GM23338 (cell line): ENCODE measurements at regions not wholly inside any gene's neighbourhood (a gene's known extent, or its start where the extent isn't known, plus 50 kb on each side); places are given as distances from the start of the nearest gene placed in this dataset.

ENCODE experiments used
- ATAC-seq: fragments of 200-7000 bp; cut with Tn5 transposase; 3 replicates; pipeline ENCODE4 v1.9.1; 2020
- DNase-seq: peaks from one replicate; pipeline ENCODE4 v3.0.0-alpha.2; 2015; ENCODE audit warnings: low spot score
- H2AFZ ChIP-seq: fragments of 200-600 bp; sonication (generic); 2 replicates; pipeline ENCODE4 v1.8.0; 2016; ENCODE audit warnings: antibody characterized with exemption, mild to moderate bottlenecking, moderate library complexity
- H3F3A ChIP-seq: fragments of 200-600 bp; sonication (generic); replicated peaks from 2 replicates; pipeline ENCODE4 v1.8.0; 2017; ENCODE audit warnings: antibody characterized with exemption, mixed run types, low read depth
- H3K27ac ChIP-seq: fragments of 200-600 bp; sonication (generic); 2 replicates; pipeline ENCODE4 v1.6.1; 2016; ENCODE audit warnings: low read depth
- H3K27me3 ChIP-seq: fragments of 200-600 bp; sonication (generic); 2 replicates; pipeline ENCODE4 v1.8.0; 2016; ENCODE audit warnings: mild to moderate bottlenecking, mixed run types, moderate library complexity; ENCODE audit not compliant: insufficient read depth
- H3K36me3 ChIP-seq: fragments of 200-600 bp; sonication (generic); 2 replicates; pipeline ENCODE4 v1.8.0; 2016; ENCODE audit warnings: mild to moderate bottlenecking; ENCODE audit not compliant: insufficient read depth
- H3K4me1 ChIP-seq: fragments of 200-600 bp; sonication (generic); 2 replicates; pipeline ENCODE4 v1.8.0; 2016; ENCODE audit warnings: mild to moderate bottlenecking, moderate library complexity; ENCODE audit not compliant: insufficient read depth
- H3K4me2 ChIP-seq: fragments of 200-600 bp; sonication (generic); 2 replicates; pipeline ENCODE4 v1.7.1; 2017; ENCODE audit warnings: mixed run types
- H3K4me3 ChIP-seq: fragments of 200-600 bp; sonication (generic); 2 replicates; pipeline ENCODE4 v1.6.1; 2016; ENCODE audit warnings: mixed run types
- H3K79me2 ChIP-seq: fragments of 200-600 bp; sonication (generic); replicated peaks from 2 replicates; pipeline ENCODE4 v1.8.0; 2017; ENCODE audit warnings: mild to moderate bottlenecking; ENCODE audit not compliant: insufficient read depth
- H3K9me2 ChIP-seq: fragments of 200-600 bp; sonication (generic); 2 replicates; pipeline ENCODE4 v1.8.0; 2017; ENCODE audit not compliant: insufficient read depth
- H4K20me1 ChIP-seq: fragments of 200-600 bp; sonication (generic); replicated peaks from 2 replicates; pipeline ENCODE4 v1.8.0; 2017; ENCODE audit warnings: mild to moderate bottlenecking; ENCODE audit not compliant: insufficient read depth
- H3K27ac Mint-ChIP-seq: 2 replicates; pipeline ENCODE4 v1.8.0; 2020; ENCODE audit warnings: inconsistent platforms, mild to moderate bottlenecking, moderate library complexity, mixed read lengths
- H3K27me3 Mint-ChIP-seq: 3 replicates; pipeline ENCODE4 v1.8.0; 2022; ENCODE audit warnings: low read depth, mild to moderate bottlenecking, moderate library complexity, mixed read lengths, inconsistent platforms; ENCODE audit not compliant: insufficient read depth, poor library complexity
- H3K36me3 Mint-ChIP-seq: 3 replicates; pipeline ENCODE4 v1.8.0; 2021; ENCODE audit warnings: low read depth, mild to moderate bottlenecking, inconsistent platforms, moderate library complexity, mixed read lengths
- H3K4me1 Mint-ChIP-seq: 3 replicates; pipeline ENCODE4 v1.8.0; 2020; ENCODE audit warnings: mild to moderate bottlenecking, inconsistent platforms, mixed read lengths
- H3K4me3 Mint-ChIP-seq: 3 replicates; pipeline ENCODE4 v1.8.0; 2021; ENCODE audit warnings: moderate library complexity, mild to moderate bottlenecking, inconsistent platforms, mixed read lengths
- H3K9me3 Mint-ChIP-seq: 3 replicates; pipeline ENCODE4 v1.8.0; 2020; ENCODE audit warnings: moderate library complexity, mild to moderate bottlenecking, inconsistent platforms, mixed read lengths
- CREB1 ChIP-seq: fragments of 250-450 bp; sonication (Bioruptor Pico); IDR thresholded peaks from 2 replicates; pipeline ENCODE4 v1.5.0; 2020; ENCODE audit warnings: low read depth, mild to moderate bottlenecking, moderate library complexity
- CTCF ChIP-seq, 2 experiments: fragments of 200-600 bp in 1 of 2; sonication (generic) in 1 of 2; conservative IDR thresholded peaks; 2 replicates each; pipeline versions ENCODE4 v1.5.1 to v1.6.1; 2016 to 2017; ENCODE audit warnings: antibody characterized with exemption in 2 of 2, low read depth in 2 of 2, mild to moderate bottlenecking in 2 of 2, moderate library complexity in 1 of 2
- ETS1 ChIP-seq: IDR thresholded peaks from 2 replicates; pipeline ENCODE4 v1.6.1; 2016; ENCODE audit warnings: antibody characterized with exemption
- EZH2 ChIP-seq: fragments of 200-600 bp; sonication (generic); IDR thresholded peaks from one replicate; pipeline ENCODE4 v1.8.0; 2017; ENCODE audit warnings: antibody characterized with exemption, mild to moderate bottlenecking, low read depth; ENCODE audit not compliant: unreplicated experiment
- EZH2phosphoT487 ChIP-seq: fragments of 200-600 bp; sonication (generic); IDR thresholded peaks from one replicate; pipeline ENCODE4 v1.8.1; 2018; ENCODE audit warnings: antibody characterized with exemption; ENCODE audit not compliant: unreplicated experiment
- JUNB ChIP-seq: IDR thresholded peaks from one replicate; pipeline ENCODE4 v1.6.1; 2016; ENCODE audit warnings: antibody characterized with exemption; ENCODE audit not compliant: unreplicated experiment
- NANOG ChIP-seq: IDR thresholded peaks from 2 replicates; pipeline ENCODE4 v1.6.1; 2016; ENCODE audit warnings: antibody characterized with exemption, borderline replicate concordance
- POLR2AphosphoS5 ChIP-seq: IDR thresholded peaks from 2 replicates; pipeline ENCODE4 v1.6.1; 2016; ENCODE audit warnings: antibody characterized with exemption, low read depth
- STAT1 ChIP-seq: IDR thresholded peaks from one replicate; pipeline ENCODE4 v1.6.1; 2016; ENCODE audit warnings: antibody characterized with exemption; ENCODE audit not compliant: unreplicated experiment
- ZNF114 ChIP-seq: fragments of 250-450 bp; sonication (Bioruptor Pico); IDR thresholded peaks from 2 replicates; pipeline ENCODE4 v1.5.0; 2020; ENCODE audit warnings: mild to moderate bottlenecking, moderate library complexity
- ZNF331 ChIP-seq: fragments of 250-450 bp; sonication (Bioruptor Pico); IDR thresholded peaks from 2 replicates; pipeline ENCODE4 v1.5.0; 2020; ENCODE audit warnings: low read depth, mild to moderate bottlenecking, moderate library complexity
- TF ChIP-seq, protein P1 (sequence below): fragments of 250-450 bp; sonication (Bioruptor Pico); IDR thresholded peaks from 2 replicates; pipeline ENCODE4 v1.5.0; 2020; ENCODE audit warnings: mild to moderate bottlenecking, moderate library complexity
- TF ChIP-seq, protein P2 (sequence below): IDR thresholded peaks from one replicate; pipeline ENCODE4 v1.6.1; 2018; ENCODE audit warnings: antibody characterized with exemption; ENCODE audit not compliant: unreplicated experiment

DNA sequence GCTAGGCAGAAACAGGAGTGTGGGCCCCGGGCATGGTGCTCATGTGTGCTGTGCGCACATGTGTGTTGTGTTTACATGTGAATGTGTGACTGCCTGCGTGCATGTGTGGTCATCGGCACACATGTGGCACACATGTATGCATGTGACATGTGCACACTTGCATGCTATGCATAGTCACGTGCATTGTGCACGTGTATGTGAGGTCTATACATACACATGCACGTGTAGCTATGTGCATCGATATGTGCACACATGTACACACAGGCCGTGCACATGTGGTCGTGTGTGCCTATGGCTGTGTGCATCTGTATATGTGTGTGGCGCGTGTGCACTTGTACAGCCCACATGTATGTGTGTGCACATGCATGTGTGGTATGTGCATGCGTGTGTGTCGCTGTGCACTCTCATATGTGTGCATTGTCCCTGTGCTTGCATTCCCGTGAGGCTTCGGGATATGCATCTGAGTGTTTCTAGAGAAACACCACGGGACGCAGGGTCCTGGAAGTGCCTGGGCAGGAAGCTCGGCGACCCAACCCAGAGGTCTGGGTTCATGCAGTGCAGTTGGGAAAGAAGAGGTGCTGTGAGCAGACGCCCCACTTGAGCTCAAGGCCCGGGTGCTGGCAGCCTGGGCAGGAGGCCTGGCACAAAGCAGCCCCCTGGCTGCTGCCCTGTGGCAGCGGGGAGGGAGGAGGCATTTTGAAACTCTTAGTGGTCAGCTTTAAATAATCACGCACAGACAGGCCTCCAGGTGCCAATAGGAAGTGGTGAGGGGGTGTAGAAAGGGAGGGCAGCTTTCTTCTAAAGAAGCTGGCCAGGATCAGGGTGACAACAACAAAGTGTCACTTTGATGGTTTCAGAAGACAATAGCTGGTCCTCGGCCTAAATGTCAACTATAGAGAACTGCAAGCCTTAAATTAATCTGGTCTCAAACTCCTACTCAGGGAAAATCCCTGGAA, 410.0 kb upstream of the MGMT start:
- peaks cover 6% of the 10 kb centered on the region; the same call in 1 of the 2 replicates for H3K4me1 ChIP-seq
- H3K36me3 Mint-ChIP-seq = no peaks in the 10 kb centered on the region
- H3K36me3 ChIP-seq = no peaks in the 10 kb centered on the region
- H3K27me3 ChIP-seq = no peaks in the 10 kb centered on the region
- H3K9me3 Mint-ChIP-seq = no peaks in the 10 kb centered on the region
- no peaks in the 10 kb centered on the region for H4K20me1 ChIP-seq
- H3K27me3 Mint-ChIP-seq = peaks cover 8% of the 10 kb centered on the region
- H3K4me3 ChIP-seq = no peak overlapping the region
- no peak for DNase-seq
- no peak overlapping the region for H2AFZ ChIP-seq
- ATAC-seq = no peak
- no peak overlapping the region for H3K27ac ChIP-seq
- TF ChIP-seq STAT1 (no peak), ETS1 (no peak), EZH2 (no peak), JUNB (no peak), CTCF (conservative IDR thresholded peaks at IDR 0.05; ENCODE audit: low read depth in 2 of 2) (no peak), NANOG (no peak), ZNF331 (no peak), ZNF114 (CRISPR knock-in tag) (no peak), EZH2phosphoT487 (no peak), POLR2AphosphoS5 (no peak), CREB1 (CRISPR knock-in tag) (no peak)
- TF ChIP-seq, protein P1, sequence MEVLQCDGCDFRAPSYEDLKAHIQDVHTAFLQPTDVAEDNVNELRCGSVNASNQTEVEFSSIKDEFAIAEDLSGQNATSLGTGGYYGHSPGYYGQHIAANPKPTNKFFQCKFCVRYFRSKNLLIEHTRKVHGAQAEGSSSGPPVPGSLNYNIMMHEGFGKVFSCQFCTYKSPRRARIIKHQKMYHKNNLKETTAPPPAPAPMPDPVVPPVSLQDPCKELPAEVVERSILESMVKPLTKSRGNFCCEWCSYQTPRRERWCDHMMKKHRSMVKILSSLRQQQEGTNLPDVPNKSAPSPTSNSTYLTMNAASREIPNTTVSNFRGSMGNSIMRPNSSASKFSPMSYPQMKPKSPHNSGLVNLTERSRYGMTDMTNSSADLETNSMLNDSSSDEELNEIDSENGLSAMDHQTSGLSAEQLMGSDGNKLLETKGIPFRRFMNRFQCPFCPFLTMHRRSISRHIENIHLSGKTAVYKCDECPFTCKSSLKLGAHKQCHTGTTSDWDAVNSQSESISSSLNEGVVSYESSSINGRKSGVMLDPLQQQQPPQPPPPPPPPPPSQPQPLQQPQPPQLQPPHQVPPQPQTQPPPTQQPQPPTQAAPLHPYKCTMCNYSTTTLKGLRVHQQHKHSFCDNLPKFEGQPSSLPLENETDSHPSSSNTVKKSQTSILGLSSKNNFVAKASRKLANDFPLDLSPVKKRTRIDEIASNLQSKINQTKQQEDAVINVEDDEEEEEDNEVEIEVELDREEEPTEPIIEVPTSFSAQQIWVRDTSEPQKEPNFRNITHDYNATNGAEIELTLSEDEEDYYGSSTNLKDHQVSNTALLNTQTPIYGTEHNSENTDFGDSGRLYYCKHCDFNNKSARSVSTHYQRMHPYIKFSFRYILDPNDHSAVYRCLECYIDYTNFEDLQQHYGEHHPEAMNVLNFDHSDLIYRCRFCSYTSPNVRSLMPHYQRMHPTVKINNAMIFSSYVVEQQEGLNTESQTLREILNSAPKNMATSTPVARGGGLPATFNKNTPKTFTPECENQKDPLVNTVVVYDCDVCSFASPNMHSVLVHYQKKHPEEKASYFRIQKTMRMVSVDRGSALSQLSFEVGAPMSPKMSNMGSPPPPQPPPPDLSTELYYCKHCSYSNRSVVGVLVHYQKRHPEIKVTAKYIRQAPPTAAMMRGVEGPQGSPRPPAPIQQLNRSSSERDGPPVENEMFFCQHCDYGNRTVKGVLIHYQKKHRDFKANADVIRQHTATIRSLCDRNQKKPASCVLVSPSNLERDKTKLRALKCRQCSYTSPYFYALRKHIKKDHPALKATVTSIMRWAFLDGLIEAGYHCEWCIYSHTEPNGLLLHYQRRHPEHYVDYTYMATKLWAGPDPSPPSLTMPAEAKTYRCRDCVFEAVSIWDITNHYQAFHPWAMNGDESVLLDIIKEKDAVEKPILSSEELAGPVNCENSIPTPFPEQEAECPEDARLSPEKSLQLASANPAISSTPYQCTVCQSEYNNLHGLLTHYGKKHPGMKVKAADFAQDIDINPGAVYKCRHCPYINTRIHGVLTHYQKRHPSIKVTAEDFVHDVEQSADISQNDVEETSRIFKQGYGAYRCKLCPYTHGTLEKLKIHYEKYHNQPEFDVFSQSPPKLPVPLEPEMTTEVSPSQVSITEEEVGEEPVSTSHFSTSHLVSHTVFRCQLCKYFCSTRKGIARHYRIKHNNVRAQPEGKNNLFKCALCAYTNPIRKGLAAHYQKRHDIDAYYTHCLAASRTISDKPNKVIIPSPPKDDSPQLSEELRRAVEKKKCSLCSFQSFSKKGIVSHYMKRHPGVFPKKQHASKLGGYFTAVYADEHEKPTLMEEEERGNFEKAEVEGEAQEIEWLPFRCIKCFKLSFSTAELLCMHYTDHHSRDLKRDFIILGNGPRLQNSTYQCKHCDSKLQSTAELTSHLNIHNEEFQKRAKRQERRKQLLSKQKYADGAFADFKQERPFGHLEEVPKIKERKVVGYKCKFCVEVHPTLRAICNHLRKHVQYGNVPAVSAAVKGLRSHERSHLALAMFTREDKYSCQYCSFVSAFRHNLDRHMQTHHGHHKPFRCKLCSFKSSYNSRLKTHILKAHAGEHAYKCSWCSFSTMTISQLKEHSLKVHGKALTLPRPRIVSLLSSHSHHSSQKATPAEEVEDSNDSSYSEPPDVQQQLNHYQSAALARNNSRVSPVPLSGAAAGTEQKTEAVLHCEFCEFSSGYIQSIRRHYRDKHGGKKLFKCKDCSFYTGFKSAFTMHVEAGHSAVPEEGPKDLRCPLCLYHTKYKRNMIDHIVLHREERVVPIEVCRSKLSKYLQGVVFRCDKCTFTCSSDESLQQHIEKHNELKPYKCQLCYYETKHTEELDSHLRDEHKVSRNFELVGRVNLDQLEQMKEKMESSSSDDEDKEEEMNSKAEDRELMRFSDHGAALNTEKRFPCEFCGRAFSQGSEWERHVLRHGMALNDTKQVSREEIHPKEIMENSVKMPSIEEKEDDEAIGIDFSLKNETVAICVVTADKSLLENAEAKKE (CRISPR knock-in tag) = no peak
- TF ChIP-seq, protein P2, sequence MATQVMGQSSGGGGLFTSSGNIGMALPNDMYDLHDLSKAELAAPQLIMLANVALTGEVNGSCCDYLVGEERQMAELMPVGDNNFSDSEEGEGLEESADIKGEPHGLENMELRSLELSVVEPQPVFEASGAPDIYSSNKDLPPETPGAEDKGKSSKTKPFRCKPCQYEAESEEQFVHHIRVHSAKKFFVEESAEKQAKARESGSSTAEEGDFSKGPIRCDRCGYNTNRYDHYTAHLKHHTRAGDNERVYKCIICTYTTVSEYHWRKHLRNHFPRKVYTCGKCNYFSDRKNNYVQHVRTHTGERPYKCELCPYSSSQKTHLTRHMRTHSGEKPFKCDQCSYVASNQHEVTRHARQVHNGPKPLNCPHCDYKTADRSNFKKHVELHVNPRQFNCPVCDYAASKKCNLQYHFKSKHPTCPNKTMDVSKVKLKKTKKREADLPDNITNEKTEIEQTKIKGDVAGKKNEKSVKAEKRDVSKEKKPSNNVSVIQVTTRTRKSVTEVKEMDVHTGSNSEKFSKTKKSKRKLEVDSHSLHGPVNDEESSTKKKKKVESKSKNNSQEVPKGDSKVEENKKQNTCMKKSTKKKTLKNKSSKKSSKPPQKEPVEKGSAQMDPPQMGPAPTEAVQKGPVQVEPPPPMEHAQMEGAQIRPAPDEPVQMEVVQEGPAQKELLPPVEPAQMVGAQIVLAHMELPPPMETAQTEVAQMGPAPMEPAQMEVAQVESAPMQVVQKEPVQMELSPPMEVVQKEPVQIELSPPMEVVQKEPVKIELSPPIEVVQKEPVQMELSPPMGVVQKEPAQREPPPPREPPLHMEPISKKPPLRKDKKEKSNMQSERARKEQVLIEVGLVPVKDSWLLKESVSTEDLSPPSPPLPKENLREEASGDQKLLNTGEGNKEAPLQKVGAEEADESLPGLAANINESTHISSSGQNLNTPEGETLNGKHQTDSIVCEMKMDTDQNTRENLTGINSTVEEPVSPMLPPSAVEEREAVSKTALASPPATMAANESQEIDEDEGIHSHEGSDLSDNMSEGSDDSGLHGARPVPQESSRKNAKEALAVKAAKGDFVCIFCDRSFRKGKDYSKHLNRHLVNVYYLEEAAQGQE = no peak
- H3K4me2 ChIP-seq = no peak overlapping the region
- H3K9me2 ChIP-seq = no peaks in the 10 kb centered on the region
- no peaks in the 10 kb centered on the region for H3K79me2 ChIP-seq
- H3K4me1 Mint-ChIP-seq = peaks cover 9% of the 10 kb centered on the region
- H3F3A ChIP-seq = no peaks in the 10 kb centered on the region
- no peak overlapping the region for H3K27ac Mint-ChIP-seq
- H3K4me3 Mint-ChIP-seq = no peak overlapping the region
